ENCODE measurements at regions not wholly inside any gene's neighbourhood (a gene's known extent, or its start where the extent isn't known, plus 50 kb on each side); places are given as distances from the start of the nearest gene placed in this dataset.

DNA sequence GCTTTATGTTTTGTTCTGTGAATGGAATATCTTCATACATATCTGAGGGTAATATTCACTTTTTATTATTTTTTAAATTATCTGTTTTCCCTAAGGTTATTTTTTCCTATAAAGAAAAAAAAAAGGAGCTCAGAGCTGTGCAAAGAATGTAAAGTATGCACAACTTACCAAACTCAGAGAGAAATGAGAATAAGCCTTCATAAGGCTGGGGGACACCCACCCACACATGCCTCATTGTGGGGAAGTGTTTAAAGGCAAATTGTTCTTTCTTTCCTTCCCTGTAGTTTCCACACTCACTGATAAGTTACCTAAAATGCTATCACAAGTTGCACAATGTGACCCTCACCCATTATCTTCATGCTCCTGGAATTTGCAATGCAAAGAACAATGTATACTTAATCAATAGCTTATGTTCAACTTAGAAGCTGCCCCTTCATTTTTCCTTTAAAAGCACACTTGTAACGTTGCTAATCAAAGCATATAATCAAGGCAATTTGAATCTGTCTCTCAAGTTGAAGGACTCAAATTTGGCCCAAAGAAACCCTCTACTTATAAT is 108.1 kb downstream of the GNAT3 start:
- Mint-ChIP-seq H3K36me3 (ENCODE audit: low read depth) (no peaks in the 10 kb centered on the region), H3K27ac (no peak overlapping the region), H3K9me3 (no peaks in the 10 kb centered on the region), H3K4me1 (ENCODE audit: low read depth) (no peaks in the 10 kb centered on the region), H3K27me3 (peaks cover 2% of the 10 kb centered on the region), H3K4me3 (no peak overlapping the region)
- intact Hi-C loops (cut with micrococcal nuclease), result no loop called here

DNA sequence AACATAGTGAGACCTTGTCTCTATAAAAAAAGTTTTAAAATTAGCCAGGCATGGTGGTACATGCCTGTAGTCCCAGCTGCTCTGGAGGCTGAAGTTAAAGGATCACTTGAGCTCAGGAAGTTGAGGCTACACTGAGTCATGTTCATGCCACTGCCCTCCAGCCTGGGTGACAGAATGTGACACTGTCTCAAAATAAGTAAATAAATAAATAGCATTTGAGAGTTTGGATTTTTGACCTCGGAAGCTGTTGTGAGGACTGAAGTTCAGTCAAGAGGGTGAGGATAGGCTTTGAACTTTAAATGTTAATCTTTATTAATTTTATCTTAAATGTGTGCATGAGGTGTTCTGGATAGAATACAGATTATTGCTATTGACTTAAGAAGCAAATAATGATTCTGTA is 110.2 kb downstream of the GNAT3 start:
- Mint-ChIP-seq H3K9me3 (no peaks in the 10 kb centered on the region), H3K4me1 (ENCODE audit: low read depth) (no peaks in the 10 kb centered on the region), H3K36me3 (ENCODE audit: low read depth) (no peaks in the 10 kb centered on the region), H3K4me3 (no peak overlapping the region), H3K27me3 (peaks cover 2% of the 10 kb centered on the region), H3K27ac (no peak overlapping the region)
- intact Hi-C loops (cut with micrococcal nuclease), result no loop called here

DNA sequence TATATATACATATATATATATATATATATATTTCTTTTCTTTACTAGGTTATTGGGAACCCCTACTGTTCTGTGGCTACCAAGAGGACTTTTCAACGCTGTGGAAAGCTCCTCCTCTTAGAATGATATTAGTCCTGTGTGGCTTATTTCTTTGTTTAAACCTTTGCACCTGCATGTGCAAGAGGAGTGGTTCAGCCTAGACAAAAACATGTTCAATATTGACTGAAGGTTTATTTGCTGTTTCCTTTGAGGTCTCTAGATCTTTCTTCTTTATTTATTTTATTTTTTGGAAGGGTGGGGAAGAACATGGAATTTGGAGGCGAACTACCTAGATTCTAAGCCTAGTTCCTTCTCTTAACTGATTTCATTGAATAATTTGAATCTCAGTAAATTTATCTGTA is 118.1 kb downstream of the GNAT3 start:
- Mint-ChIP-seq H3K36me3 (ENCODE audit: low read depth) (no peaks in the 10 kb centered on the region), H3K4me1 (ENCODE audit: low read depth) (no peaks in the 10 kb centered on the region), H3K4me3 (no peak overlapping the region), H3K27me3 (no peaks in the 10 kb centered on the region), H3K9me3 (no peaks in the 10 kb centered on the region), H3K27ac (no peak overlapping the region)
- intact Hi-C loops (cut with micrococcal nuclease), result loop anchor here (5.0 kb wide), 2 partner anchors 296 to 331 kb away; no protein-coding TSS in a partner anchor

DNA sequence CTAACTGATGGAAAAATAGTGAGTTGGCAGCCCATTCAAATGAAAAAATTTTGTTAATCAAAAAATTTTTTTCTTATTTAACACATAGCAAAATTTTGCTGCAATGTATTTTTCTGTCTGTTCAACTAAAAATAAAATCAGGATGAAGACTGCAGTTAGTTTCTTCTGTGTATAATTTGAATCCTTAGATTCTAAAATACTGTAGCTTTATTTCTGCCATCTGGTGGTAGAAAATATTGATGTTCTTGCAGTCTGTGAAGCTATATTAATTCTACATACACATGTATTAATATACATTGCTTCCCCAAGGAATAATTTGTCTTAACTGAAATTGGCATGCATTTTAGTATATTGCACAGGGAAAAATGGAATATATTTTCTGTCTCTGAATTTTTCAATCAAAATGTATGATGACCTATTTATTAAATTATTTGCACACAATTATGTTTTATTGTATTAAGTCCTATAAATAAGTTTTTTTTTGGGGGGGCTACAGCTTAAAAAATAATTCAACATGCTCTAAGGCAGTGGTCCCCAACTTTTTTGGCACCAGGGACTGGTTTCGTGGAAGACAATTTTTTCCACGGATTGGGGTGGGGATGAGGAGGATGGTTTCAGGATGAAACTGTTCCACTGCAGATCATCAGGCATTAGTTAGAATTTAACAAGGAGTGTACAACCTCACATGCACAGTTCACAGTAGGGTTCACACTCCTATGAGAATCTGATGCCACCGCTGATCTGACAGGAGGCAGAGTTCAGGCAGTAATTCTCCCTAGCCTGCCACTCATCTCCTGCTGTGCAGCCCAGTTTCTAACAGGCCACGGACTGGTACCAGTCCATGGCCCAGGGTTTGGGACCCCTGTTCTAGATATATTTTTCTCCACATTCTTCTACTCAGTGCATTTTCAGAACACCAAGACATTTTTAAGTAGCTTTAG is 119.4 kb downstream of the GNAT3 start:
- Mint-ChIP-seq H3K4me1 (ENCODE audit: low read depth) (no peaks in the 10 kb centered on the region), H3K27me3 (no peaks in the 10 kb centered on the region), H3K9me3 (no peaks in the 10 kb centered on the region), H3K36me3 (ENCODE audit: low read depth) (no peaks in the 10 kb centered on the region), H3K4me3 (no peak overlapping the region), H3K27ac (no peak overlapping the region)
- intact Hi-C loops (cut with micrococcal nuclease), result loop anchor here (5.0 kb wide), 2 partner anchors 295 to 330 kb away; no protein-coding TSS in a partner anchor

DNA sequence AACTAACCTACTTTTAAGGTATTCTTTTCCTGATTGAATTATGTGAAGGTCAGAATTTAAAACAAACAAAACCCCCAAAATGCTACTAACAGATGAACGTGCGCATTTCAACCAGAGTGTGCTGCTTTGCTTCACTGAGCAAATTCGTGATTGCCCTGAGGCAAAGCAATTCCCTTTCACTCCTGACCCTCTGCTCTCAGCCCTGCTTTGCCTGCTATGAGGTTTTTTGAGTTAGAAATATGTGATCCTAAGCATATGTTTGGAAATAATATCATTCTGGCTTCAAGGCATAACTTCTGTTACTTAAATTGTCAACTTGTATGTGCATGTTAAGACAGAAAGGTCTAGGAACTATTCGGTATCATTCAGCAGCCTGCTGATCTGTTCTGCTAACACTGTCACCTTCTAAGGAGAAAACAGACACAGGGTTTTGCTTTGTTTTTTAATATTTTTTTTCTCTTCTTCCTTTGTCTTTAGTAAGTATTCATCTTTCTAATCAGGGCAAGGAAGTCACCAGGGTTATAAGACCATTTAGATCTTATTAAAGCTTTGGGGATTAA is 124.2 kb downstream of the GNAT3 start:
- H3K27ac Mint-ChIP-seq, result no peak overlapping the region
- no peaks in the 10 kb centered on the region for H3K36me3 Mint-ChIP-seq (ENCODE audit: low read depth)
- H3K9me3 Mint-ChIP-seq, result no peaks in the 10 kb centered on the region
- no peak overlapping the region for H3K4me3 Mint-ChIP-seq
- intact Hi-C loops (cut with micrococcal nuclease), result no loop called here
- no peaks in the 10 kb centered on the region for H3K4me1 Mint-ChIP-seq (ENCODE audit: low read depth)
- H3K27me3 Mint-ChIP-seq, result no peaks in the 10 kb centered on the region

DNA sequence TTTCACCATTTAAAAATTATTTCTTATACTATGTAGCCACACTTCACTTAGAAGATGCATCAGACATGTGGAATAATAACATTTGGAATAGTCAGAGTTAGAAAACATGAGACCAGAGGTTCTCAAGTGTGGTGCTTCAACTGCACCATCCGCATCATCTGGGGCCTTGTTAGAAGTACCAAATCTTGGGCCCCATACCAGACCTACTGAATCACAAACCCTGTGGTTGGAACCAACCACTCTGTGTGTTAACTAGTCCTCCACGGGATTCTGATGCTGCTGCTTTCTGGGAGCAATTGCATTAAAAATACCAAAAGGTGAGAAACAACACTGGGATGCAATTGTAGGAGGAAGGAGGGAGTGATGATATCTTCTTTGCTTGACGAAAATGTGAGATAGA is 125.2 kb downstream of the GNAT3 start:
- Mint-ChIP-seq H3K36me3 (ENCODE audit: low read depth) (no peaks in the 10 kb centered on the region), H3K4me3 (no peak overlapping the region), H3K27me3 (no peaks in the 10 kb centered on the region), H3K4me1 (ENCODE audit: low read depth) (no peaks in the 10 kb centered on the region), H3K9me3 (no peaks in the 10 kb centered on the region), H3K27ac (no peak overlapping the region)
- intact Hi-C loops (cut with micrococcal nuclease), result no loop called here

DNA sequence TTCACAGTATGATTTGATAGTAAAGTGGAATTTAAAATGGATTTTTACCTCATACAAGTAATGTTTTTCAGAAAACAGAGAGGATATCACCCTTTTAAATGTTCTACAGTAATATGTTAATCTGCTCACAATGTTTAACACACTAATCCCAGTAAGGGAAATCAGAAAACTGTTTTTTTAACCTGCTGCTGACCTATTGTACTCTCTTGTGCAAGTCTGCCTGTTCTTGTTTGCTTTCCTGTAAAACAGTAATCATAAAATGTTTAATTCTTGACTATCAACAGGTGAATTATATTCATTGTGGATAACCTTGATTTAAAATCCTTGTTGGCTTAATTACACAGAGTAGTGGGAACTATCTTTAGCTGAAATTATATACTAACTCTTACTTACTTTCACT is 126.4 kb downstream of the GNAT3 start:
- intact Hi-C loops (cut with micrococcal nuclease), result no loop called here
- H3K4me1 Mint-ChIP-seq (ENCODE audit: low read depth), result no peaks in the 10 kb centered on the region

GRCh38 chr7:80380957-80381356 is 130.9 kb downstream of the GNAT3 start:
- no peak overlapping the region for H3K4me3 Mint-ChIP-seq
- H3K27me3 Mint-ChIP-seq, result no peaks in the 10 kb centered on the region
- no peaks in the 10 kb centered on the region for H3K36me3 Mint-ChIP-seq (ENCODE audit: low read depth)
- H3K4me1 Mint-ChIP-seq (ENCODE audit: low read depth), result no peaks in the 10 kb centered on the region
- intact Hi-C loops (cut with micrococcal nuclease), result no loop called here
- no peaks in the 10 kb centered on the region for H3K9me3 Mint-ChIP-seq
- H3K27ac Mint-ChIP-seq, result no peak overlapping the region

More for the DNA sequence above, 126.4 kb downstream of the GNAT3 start:
- Mint-ChIP-seq H3K9me3 (no peaks in the 10 kb centered on the region), H3K36me3 (ENCODE audit: low read depth) (no peaks in the 10 kb centered on the region), H3K27me3 (no peaks in the 10 kb centered on the region), H3K27ac (no peak overlapping the region), H3K4me3 (no peak overlapping the region)

GRCh38 chr7:80379034-80379982 is 132.6 kb downstream of the GNAT3 start:
- H3K27ac Mint-ChIP-seq, result no peak overlapping the region
- no peaks in the 10 kb centered on the region for H3K4me1 Mint-ChIP-seq (ENCODE audit: low read depth)
- intact Hi-C loops (cut with micrococcal nuclease), result no loop called here
- H3K9me3 Mint-ChIP-seq, result no peaks in the 10 kb centered on the region
- no peak overlapping the region for H3K4me3 Mint-ChIP-seq
- H3K27me3 Mint-ChIP-seq, result no peaks in the 10 kb centered on the region
- no peaks in the 10 kb centered on the region for H3K36me3 Mint-ChIP-seq (ENCODE audit: low read depth)

GRCh38 chr7:80374321-80374720 is 137.5 kb downstream of the GNAT3 start:
- Mint-ChIP-seq H3K4me3 (no peak overlapping the region), H3K27ac (no peak overlapping the region), H3K27me3 (no peaks in the 10 kb centered on the region), H3K36me3 (ENCODE audit: low read depth) (no peaks in the 10 kb centered on the region), H3K9me3 (no peaks in the 10 kb centered on the region), H3K4me1 (ENCODE audit: low read depth) (no peaks in the 10 kb centered on the region)
- intact Hi-C loops (cut with micrococcal nuclease), result no loop called here

DNA sequence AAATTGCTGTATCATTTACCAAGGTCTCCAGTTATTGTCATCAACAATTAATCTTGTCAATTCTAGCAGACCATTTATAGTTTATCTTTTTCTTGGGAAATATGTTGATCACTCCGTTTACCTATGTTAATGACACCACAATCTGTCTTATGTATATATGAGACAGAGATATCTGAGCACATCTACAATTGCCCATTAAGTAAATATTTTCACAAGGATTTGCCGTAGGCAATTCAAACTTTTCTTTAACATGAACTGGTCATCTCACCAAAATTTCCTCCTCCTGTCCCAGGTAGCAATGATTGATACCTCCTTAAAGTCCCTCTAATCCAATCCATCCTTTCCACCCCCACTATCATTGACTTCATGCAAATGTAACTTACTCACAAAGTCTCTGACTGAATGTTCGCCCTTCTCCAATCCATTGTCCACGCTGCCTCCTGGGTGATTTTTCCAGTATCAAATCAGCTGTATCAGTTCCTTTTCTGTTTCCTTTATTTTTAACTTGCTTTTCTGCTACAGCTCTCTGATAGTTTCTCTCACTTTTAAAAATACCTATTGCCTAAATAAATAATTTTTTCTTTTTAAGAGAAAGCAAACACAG is 138.3 kb downstream of the GNAT3 start:
- Mint-ChIP-seq H3K4me3 (no peak overlapping the region), H3K9me3 (no peaks in the 10 kb centered on the region), H3K36me3 (ENCODE audit: low read depth) (no peaks in the 10 kb centered on the region), H3K27ac (no peak overlapping the region), H3K27me3 (no peaks in the 10 kb centered on the region), H3K4me1 (ENCODE audit: low read depth) (no peaks in the 10 kb centered on the region)
- intact Hi-C loops (cut with micrococcal nuclease), result no loop called here

DNA sequence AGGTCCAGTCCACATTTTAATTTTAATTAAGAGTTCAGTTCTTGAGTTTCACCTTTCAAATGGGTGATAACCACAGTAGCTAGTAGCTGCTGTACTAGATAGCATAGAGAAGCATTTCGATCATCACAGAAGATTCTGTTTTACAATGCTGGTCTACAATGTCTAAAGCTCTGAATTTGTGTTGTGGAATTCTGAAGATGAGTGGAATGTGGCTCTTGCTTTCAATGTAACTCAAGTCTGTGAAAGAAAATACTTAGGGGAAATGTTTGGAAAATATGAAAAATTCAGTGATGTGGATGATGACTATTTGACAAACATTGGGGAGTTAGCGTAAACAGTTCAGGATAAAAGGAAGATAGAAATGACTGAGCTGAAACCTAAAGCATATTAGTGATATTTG is 139.4 kb downstream of the GNAT3 start:
- Mint-ChIP-seq H3K27me3 (no peaks in the 10 kb centered on the region), H3K9me3 (no peaks in the 10 kb centered on the region), H3K4me1 (ENCODE audit: low read depth) (no peaks in the 10 kb centered on the region), H3K4me3 (no peak overlapping the region), H3K36me3 (ENCODE audit: low read depth) (no peaks in the 10 kb centered on the region), H3K27ac (no peak overlapping the region)
- intact Hi-C loops (cut with micrococcal nuclease), result no loop called here

DNA sequence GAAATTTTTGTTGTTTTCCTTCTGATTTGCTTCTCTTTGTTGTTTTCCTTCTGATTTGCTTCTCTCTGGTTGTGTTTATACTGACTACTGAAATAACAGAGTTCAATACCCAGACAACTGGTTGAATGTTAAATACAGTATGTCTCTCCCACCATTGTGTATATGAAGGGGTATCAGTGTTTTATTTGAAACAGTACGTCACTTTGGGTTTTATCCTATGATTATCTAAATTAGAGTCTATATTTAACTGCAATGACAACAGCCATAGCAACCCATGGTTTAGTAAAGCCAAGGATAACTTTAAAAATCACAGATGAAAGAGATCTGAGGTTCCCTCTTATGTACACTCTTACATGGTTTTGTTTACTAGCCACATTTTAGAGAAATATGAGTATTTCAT is 141.3 kb downstream of the GNAT3 start:
- H3K27me3 Mint-ChIP-seq, result no peaks in the 10 kb centered on the region
- H3K27ac Mint-ChIP-seq, result no peak overlapping the region
- H3K4me1 Mint-ChIP-seq (ENCODE audit: low read depth), result no peaks in the 10 kb centered on the region
- no peaks in the 10 kb centered on the region for H3K9me3 Mint-ChIP-seq
- intact Hi-C loops (cut with micrococcal nuclease), result no loop called here
- no peak overlapping the region for H3K4me3 Mint-ChIP-seq
- no peaks in the 10 kb centered on the region for H3K36me3 Mint-ChIP-seq (ENCODE audit: low read depth)
